HG03159 (cell line): ENCODE measurements at regions not wholly inside any gene's neighbourhood (a gene's known extent, or its start where the extent isn't known, plus 50 kb on each side); places are given as distances from the start of the nearest gene placed in this dataset.

Experiments
- ATAC-seq: cut with Tn5 transposase; IDR thresholded peaks from one replicate; pipeline ENCODE4 v1.9.1; 2021; ENCODE audit warnings: mild to moderate bottlenecking, moderate library complexity; ENCODE audit not compliant: unreplicated experiment

DNA sequence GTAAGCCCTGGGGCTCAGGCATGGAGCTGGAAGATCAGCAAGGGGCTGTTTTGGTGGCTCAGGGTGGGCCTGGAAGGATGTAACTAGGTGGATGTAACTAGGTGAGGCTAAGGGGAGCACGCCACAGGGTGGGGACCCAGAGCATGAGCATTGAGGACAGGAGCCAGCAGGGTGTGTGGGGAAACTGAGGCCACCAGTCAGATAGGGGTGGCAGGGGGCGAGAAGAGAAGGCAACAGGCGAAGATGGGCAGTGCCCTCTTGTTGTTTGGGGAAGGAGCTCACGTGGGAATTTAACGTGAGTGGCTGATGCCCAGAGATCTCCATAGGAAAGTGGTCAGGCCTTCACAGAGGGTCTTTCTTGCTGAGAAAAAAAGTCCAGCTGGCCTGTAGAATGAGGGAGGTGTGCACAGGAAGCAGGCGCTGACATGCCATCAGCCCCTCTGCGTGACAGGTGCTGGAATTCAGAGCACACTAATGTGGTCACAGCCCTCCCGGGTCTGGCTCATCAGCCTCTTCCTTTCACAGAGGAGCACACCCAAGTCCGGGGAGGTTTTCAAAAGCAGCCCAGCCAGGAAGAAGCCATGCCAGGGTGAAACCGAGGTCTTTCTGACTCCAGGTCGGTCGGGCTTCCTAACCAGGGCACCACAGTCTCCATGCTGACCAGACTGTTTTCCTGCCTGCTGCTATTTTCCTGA is 54.6 kb upstream of the PAX6 start:
- ATAC-seq, result no peak

DNA sequence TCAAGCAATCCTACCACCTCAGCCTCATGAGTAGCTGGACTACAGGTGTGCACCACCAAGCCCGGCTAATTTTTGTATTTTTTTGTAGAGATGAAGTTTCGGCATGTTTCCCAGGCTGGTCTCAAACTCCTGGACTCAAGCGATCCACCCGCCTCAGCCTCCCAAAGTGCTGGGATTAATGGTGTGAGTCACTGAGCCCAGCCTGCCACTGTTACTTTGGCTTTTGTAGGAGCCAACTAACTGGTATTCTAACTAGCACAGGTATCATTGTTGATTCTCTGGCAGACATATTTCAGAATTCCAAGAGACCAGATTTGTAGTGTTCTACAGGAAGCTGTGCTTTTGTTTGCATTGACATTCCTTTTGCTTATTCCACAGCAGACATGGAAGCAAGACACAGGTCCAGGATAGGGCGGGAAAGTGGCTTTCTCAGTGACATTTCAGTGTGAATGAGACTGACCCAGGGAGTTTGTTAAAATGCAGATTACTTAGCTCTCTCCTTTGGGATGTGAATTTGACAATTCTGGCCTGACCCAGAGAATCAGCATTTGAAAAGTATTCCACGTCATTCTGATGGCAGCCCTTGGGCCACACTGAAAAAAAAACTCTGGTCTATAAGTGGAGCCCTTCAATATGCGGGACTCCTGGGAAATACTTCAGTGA is 52.2 kb upstream of the PAX6 start:
- no peak for ATAC-seq

DNA sequence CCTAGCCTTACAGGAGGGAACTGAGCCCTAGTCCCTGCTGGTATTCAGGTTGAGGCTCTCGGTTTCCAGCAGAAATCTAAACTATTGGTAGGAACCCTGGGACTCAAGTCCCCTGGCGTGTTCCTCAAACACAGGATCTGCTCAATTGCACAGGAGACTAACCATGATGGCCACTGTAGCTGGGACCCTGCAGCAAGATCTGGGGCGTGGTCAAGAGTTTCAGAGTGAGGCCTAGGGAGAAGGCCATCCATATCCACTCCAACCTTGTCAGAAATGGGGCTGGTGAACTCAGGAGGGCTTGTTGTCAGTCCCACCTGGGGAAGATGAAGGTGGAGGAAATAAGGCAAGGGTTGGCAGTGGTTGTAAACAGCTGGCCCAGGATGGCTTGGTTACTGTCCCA is 49.9 kb upstream of the PAX6 start:
- no peak for ATAC-seq
